NCI-H2227 treated with DMSO at 0.1 percent for 48 hours (cell line): ENCODE measurements at regions not wholly inside any gene's neighbourhood (a gene's known extent, or its start where the extent isn't known, plus 50 kb on each side); places are given as distances from the start of the nearest gene placed in this dataset.
A peak's percentile ranks its signal among the peaks of the same experiment; 100 is the strongest.

Experiments
- DNase-seq: peaks from one replicate; lab custom pipeline; 2025; lab: John Stamatoyannopoulos, UW

DNA sequence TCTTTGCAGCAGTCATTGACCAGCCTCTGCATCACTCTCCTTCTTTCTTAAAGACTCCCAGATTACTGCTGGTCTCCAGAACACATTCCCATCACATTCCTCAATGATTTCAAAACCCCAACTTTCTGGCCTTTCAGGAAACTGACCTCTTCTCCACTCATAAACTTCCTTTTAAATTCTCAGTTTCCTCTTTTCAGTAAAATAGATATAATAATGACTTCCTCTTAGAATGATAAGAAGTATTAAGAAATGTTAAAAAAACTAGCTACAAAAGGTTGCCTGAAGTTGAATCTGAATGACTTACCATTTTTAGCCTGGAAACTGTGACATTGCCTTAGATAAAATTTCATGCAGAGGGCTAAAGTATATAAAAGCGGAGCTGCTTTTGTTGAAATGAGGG, 239.3 kb downstream of the OGFRL1 start:
- DNase-seq = no peak

DNA sequence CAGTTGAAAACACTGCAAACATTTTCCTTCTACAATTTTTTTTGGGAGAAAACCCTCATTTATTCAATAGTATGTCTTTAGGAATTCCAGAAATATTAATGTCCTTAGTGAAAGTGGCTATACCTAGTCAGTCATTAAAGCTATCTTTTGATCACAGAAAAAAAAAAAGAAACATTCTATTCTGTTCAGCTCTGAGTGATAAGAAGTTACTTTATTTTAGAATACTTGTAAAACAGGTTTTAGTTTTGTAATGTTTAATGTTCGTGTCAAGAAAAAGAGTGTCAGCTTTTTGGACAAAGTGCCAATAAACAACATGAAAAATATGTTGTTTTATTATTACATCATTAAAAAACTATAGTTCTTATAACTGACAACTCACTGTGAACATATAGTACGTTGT, 240.4 kb downstream of the OGFRL1 start:
- no peak for DNase-seq

DNA sequence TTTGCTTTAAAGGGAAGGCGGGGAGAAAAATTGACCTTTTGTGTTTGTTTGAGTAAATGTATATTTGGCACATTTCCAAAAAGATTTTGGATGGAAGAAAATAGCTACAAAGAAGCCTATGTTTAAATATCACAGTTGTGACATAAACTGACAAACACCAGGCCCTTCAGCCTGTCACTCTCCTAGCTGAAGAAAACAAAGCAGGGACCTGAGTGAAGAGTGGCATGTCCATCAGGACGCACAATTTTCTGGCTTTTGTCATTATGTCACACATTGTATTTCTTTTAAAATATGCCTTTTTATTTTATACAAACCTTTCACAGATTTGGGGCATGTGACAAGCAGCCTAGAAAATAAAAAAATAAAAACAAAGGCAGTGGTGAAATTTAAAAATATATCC, 241.2 kb downstream of the OGFRL1 start:
- peak; percentile 25 for DNase-seq

DNA sequence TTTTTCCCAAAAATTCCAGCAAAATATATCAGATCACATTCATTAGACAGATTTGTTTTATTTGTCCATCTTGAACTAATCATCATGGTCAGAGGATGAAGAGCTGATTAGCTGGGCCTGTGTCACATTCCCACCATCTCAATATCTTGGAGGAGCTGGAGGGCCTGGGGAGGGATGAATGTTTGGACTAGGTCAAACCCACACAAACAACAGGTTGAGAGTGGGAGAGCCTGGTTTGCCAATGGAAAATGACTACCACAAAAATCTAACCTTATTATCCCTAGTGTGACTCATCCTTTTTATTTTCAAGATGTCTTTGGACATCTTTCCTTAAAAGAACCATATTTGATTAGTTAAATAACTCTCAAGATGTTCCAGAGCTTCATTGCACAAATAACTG, 242.4 kb downstream of the OGFRL1 start:
- DNase-seq = no peak

DNA sequence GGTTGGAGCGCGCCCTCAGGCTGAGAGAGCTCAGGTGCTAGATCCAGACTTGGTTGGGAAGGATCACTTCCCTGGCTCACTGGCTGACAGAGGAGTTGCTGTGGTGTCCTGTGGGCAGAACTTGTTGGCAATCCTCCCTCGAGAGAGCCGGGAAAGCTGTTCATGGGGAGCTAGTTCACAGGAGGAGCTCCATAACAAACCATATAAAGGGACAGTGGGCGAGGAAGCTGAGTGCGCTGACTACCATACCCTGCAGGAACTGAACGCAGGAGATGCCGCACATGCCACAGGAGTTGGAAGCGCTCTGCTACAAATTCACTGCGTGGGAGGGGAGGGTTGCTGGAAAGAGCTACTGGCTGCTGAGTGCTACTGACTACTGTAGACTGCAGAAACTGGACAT, 243.2 kb downstream of the OGFRL1 start:
- DNase-seq = no peak

DNA sequence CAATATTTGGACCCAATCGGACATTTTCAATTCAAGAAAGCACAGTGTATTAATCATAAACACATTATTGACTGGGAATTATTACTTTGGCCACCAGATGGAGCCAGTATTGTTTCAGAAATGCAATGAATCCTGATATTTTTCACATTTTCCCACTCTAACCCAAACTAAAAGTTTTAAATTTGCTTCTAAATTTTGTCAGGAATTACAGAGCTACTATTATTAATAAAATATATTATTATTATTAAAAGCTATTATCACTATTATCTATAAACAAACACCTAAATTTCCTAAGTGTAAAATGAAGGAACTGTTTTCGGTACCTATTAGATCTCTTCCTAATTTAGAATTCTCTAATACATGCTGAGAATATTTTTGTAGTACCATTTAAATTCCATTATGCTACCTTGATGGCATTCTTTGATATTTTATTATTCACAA, 245.3 kb downstream of the OGFRL1 start:
- no peak for DNase-seq

DNA sequence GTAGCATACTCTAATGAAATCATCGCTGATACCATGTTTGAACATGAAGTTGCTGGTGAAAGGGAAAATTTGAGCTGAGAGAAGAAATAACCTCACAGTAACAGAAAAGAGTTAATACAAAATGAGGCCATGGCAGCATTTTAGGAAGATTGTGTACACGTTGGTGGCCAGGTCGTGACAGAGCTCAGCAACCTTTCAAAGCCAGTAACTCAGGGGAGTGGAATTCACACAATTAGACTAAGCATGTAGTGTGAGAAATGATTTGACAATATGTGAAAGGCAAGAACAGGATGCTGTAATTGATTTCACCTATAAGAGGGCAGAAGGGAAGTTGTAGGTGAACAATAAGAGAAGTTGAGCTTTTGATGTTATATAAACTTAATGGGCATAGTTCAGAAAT, 246.3 kb downstream of the OGFRL1 start:
- no peak for DNase-seq

DNA sequence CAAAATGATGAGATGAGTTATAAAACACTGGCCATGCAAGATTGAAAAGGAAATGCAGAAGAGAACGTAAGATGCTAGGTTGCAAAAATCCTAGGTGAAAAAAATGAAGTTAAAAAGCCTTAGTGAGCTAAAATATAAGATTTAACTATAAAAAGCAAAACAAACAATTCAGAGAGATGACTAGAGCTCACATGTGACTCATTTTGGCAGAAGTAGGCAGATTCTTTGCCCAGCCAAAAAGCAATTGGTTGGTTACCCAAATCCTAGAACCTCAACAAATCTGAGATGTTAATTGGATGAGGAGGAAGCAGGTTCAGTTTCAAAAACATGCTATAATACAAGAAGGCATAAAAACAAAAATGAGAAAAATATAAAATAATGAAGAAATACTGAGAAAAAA, 249.1 kb downstream of the OGFRL1 start:
- DNase-seq = no peak

DNA sequence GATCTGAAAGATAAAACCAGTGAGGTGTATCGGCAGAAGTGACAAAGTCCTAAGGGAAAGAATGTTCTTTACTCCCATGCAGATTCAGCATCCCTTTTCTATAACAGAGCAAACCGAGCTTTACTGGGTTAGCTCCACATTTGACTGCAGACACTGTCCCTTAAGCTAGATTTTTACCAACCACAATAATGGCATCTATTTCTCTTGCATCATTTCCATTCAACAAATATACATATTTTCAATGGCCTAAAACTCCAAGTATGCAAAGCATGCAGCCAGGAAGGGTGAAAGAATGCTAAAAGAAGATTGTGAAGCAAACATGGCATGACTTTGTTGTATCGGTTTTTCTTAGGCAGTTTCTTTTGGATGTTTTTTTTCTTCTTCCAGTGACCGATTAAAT, 255.4 kb downstream of the OGFRL1 start:
- no peak for DNase-seq

DNA sequence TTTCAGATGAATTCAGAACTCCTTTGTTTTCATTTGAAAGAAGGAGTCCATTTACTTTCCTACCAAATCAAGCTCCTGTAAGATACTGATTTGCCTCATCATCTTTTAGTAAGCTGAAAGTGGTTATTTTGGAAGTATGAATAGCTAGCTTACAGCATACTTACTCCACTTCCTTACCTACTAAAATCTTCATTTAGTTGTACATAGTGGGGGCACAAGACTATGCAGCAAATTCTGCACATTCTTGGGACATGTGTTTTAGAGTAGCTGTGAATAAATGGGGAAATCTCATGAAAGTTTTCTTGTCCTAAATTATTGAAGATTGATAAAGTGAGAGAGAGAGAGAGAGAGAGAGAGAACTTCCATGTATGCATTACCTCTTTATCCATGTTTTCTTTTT, 256.3 kb downstream of the OGFRL1 start:
- DNase-seq = no peak

DNA sequence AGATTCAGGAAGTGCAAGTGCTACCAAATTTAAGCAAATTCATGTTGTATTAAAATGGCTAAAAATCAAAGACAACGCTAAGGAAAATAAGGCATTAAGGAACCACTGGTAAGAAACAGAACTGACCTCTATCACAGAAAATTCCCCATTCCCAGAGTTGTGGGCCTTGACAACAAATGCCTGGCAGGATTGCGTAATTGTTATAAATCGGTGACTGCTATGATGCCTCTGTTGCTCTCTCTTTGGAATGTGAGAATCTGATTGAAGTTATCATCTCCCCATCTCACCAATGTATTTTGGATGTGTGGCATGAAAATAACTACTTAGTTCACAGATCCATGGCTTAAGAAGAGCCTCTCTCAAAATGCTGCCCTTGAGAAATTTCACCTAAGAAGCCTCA, 257.3 kb downstream of the OGFRL1 start:
- no peak for DNase-seq

DNA sequence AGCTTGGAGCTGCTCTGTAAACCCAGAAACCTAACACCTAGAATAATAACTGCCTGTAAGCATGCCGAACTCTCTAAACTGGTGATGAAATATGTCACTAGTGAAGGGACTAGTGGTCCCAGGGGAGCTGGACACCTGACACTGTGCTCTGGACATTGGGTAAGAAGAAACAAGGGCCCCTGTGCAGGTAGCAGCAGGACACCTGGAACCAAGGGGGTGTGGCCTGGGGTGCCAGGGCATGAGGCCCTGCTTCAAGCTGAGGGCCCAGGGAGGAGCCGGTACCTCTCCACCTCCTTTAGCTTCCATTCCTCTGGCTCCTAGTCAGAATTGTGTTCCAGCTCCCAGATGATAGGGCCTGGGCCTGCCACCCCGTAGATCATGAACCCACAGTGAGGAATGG, 263.2 kb downstream of the OGFRL1 start:
- no peak for DNase-seq

DNA sequence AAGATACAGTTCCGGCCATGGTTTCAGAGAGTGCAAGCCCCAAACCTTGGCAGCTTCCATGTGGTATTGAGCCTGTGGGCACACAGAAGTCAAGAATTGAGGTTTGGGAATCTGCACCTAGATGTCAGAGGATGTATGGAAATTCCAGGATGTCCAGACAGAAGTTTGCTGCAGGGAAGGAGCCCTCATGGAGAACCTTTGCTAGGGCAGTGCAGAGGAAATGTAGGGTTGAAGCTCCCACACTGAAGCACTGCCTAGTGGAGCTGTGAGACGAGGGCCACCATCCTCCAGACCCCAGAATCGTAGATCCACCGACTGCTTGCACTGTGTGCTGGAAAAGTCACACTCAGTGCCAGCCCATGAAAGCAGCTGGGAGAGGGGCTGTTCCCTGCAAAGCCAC, 267.5 kb downstream of the OGFRL1 start:
- DNase-seq = no peak

DNA sequence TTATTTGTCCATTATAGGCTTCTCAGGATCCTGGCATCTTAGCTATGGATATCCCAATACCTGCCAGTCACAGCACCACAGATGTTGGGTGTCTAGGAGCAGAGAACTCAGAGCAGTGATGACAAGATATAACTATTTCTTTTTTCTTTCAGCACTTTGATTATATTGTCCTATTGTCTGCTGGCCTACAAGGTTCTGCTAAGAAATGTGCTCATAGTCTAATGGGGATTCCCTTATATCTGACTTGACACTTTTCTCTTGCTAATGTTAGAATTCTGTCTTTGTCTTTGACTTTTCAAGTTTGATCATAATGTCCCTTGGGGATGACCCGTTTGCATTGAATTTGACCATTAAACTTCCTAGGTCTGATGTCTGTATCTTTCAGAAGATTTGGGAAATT, 270.4 kb downstream of the OGFRL1 start:
- DNase-seq = no peak

DNA sequence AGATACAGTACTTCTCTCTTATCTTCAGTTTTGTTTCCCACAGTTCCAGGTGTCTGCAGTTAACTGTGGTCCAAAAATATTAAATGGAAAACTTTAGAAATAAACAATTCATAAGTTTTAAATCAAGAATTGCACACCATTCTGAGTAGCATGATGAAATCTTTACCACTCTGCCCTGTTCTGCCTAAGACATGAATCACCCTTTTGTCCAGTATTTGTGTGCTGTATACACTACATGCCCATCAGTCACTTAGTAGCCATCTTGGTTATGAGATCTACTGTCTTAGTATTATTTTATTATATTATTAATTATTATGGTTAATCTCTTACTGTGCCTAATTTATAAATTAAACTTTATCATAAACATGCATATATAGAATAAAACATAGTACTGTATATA, 279.0 kb downstream of the OGFRL1 start:
- DNase-seq = no peak

DNA sequence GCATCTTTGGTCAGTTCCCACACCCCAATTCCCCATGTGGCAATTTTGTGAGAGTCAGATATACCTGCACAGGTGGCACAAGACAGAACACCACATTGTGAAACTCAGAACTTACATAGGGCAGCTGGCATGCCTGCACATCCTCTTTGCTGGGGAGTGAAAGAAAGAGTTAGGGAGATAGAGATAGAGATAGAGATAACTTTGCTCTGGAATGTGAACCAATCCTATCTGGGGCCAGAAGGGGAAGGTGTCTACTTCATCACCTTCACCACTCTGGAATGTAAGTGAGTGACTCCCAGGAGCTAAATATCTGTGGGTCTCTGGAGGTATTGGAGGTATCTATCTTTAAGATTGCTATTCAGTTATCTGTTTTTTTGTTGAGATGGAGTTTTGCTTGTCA, 289.2 kb downstream of the OGFRL1 start:
- no peak for DNase-seq

DNA sequence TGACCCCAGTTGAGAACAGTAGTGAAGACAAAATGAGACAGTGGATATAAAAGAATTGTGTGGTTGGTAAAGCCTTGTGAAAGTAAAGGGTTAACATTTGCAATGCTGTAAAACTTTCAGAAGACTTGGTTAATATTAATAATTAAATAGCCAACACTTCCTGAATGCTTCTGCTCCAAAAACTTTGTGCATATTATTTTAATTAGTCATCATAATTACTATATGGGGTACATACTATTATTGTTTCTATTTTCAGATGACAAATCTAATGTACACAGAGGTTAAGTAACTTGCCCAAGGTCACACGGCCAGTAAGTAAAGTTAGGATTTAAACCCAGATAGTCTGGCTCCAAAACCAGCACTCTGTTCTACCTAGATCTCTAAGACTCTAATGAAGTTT, 291.3 kb downstream of the OGFRL1 start:
- no peak for DNase-seq

DNA sequence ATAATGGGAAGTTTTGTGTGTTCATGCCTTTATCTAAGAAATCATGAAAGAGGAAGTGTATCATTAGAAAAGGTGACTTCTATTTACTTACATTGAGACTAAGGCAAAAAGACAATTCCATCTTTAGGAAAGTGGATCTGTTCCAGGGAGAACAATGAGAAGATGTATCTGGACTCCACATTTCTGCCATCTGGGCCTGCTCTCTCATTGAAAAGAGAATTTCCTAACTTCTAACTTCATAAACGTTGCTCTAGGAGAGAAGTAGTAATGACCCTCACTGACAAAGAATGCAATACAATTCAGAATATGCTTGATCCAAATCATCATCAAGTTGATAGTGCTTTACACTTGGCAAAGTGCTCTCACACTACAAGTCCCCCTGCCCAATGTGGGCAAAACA, 294.2 kb downstream of the OGFRL1 start:
- no peak for DNase-seq

DNA sequence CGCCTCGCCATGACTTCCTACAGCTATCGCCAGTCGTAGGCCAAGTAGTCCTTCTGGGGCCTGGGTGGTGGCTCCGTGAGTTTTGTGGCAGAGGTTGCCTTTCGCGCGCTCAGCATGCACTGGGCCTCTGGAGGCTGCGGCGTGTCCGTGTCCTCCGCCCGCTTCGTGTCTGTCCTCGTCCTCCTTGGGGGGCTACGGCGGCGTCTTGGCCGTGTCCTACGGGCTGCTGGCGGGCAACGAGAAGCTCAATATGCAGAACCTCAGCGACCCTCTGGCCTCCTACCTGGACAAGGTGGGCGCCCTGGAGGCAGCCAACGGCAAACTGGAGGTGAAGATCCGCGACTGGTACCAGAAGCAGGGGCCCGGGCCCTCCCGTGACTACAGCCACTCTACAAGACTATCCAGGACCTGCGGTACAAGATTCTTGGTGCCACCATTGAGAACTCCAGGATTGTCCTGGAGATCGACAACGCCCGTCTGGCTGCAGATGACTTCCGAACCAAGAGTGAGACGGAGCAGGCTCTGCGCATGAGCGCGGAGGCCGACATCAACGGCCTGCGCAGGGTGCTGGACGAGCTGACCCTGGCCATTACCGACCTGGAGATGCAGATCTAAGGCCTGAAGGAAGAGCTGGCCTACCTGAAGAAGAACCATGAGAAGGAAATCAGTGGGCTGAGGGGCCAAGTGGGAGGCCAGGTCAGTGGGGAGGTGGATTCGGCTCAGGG, 296.3 kb downstream of the OGFRL1 start:
- no peak for DNase-seq

DNA sequence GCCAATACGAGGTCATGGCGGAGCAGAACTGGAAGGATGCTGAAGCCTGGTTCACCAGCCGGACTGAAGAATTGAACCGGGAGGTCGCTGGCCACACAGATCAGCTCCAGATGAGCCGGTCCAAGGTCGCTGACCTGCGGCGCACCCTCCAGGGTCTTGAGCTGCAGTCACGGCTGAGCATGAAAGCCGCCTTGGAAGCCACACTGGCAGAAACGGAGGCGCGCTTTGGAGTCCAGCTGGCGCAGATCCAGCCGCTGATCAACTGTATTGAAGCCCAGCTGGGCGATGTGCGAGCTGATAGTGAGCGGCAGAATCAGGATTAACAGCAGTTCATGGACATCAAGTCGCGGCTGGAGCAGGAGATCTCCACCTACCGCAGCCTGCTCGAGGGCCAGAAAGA, 296.9 kb downstream of the OGFRL1 start:
- DNase-seq = no peak

DNA sequence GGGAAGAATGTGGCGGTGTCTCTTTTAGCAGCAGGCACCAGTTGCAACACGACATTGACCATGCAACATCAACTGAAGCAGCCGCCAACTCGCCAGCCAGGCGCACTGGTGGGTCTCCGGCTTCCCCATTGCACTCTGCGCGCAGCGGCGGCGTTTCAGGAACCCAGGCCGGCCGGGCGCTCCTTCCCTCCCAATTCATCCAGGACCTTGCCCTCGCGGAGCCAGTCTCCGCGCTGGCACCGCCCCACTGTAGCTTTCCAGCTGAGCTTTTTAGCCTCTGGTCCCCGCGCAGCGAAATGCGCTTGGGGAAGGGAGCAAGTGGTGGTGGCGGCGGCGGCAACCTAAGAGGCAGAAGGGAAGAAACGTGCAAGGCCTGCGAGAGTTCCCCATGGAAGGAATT, 297.9 kb upstream of the RIMS1 start:
- DNase-seq = no peak

DNA sequence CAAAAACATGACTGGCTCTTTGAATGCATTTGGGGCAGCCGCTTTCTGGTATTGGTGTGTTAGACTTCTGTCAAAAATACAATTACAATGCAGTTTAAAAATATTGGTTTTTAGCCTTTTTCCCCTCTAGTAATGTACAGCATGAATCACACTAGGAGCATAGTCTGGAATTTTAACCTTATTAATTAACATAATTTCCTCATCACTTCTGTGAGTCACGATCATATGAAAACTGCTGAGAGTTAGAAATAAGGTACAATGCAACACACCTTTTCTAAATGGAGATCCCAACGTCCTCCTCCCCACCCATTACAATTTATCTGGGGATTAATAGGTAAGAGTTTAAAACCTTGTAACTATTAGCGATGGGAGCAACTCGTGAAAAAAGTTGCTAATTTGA, 297.1 kb upstream of the RIMS1 start:
- DNase-seq = no peak

DNA sequence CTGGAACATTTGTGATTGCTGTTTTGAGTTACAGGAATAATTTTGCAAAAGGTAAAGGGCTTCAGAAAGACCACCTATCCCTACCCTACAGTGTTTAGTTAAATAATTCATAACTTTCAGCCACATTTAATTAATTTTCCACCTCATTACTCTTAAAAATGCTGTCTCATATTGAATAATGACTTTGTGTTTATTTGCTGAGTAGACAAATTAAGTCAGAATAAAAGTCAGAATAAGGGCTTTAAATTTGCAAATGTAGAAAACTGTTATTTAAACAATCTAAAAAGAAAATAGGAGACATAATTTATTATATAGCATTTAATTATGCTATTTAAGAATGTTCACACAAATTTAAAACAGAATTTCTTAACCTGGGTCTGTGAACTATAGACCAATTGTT, 293.7 kb upstream of the RIMS1 start:
- no peak for DNase-seq

DNA sequence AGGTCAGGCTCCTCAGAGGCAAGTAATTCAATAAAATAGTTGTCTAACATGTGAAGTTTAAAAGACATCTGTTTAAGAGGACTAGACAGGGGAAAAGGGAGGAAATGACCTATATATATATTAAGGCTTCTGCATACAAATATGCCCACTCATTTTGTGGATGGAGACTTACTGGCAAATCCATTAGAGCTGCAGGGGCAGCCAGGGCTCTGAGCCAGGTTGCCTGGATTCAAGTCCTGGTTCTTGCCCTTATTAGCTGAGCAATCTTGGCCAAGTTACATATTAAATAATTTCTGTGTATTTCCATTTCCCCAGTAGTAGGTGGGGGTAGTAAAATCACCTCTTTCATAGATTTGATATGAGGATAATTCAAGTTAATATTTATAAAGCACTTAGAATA, 287.0 kb upstream of the RIMS1 start:
- DNase-seq = no peak
